HCT116 (cell line): ENCODE measurements at regions not wholly inside any gene's neighbourhood (a gene's known extent, or its start where the extent isn't known, plus 50 kb on each side); places are given as distances from the start of the nearest gene placed in this dataset.

Experiments
- ATAC-seq: fragments of 200-7000 bp; cut with Tn5 transposase; 2 replicates; pipeline ENCODE4 v1.9.1; 2020; ENCODE audit warnings: mild to moderate bottlenecking, moderate library complexity
- BruUV-seq: library from RNA; stranded (reverse); fragments of 400-500 nt; replicated peaks from 2 replicates; lab custom pipeline; 2021; lab: Mats Ljungman, UMichigan
- CTCF ChIA-PET: fragments of 300-600 bp; sonication (Branson Sonifier 250); formaldehyde crosslinking; loops from one replicate; lab custom pipeline; 2021; ENCODE audit warnings: antibody characterized with exemption; lab: Charles Lee
- POLR2A ChIA-PET: fragments of 300-600, 350-600 bp; sonication (Branson Sonifier 250); formaldehyde crosslinking; loops from one replicate; lab custom pipeline; 2021; ENCODE audit warnings: antibody characterized with exemption; lab: Charles Lee
- RAD21 ChIA-PET, 2 experiments: fragments of 300-600 bp; sonication (Branson Sonifier 250); formaldehyde crosslinking; loops; one replicate each; lab custom pipeline; 2023; ENCODE audit warnings: low total read pairs in 2 of 2; ENCODE audit not compliant: uncharacterized antibody in 2 of 2, unreplicated experiment in 2 of 2, low non-redundant PET in 1 of 2; lab: Charles Lee
- DNase-seq: peaks from one replicate; pipeline ENCODE4 v3.0.0-alpha.2; 2010; ENCODE audit warnings: low read depth, low spot score
- H2AFZ ChIP-seq: fragments of 200-600 bp; shearing (Covaris generic), sonication (generic); 2 replicates; pipeline ENCODE4 v1.6.1; 2017; ENCODE audit warnings: low read depth, mixed run types, mixed read lengths, antibody characterized with exemption, low read length; ENCODE audit not compliant: poor library complexity, severe bottlenecking
- H3K27ac ChIP-seq: 2 replicates; pipeline ENCODE4 v1.5.1; 2012; ENCODE audit warnings: low read depth, low read length
- H3K27me3 ChIP-seq: fragments of 200-600 bp; sonication (generic); 2 replicates; pipeline ENCODE4 v1.6.1; 2016; ENCODE audit warnings: mixed run types, low read length, mixed read lengths; ENCODE audit not compliant: insufficient read depth
- H3K36me3 ChIP-seq, 2 experiments: fragments of 200-500 bp in 1 of 2; fragments of 200-600 bp in 1 of 2; sonication (Bioruptor generic) in 1 of 2; sonication (generic) in 1 of 2; 2 replicates each; pipeline versions ENCODE4 v1.5.1 to v1.6.1; 2014 to 2016; ENCODE audit warnings: low read length in 2 of 2, inconsistent platforms in 1 of 2, mixed read lengths in 1 of 2, mixed run types in 1 of 2; ENCODE audit not compliant: insufficient read depth in 2 of 2, control insufficient read depth in 1 of 2
- H3K4me1 ChIP-seq, 2 experiments: fragments of 200-600 bp in 1 of 2; sonication (generic) in 1 of 2; 2 replicates each; pipeline versions ENCODE4 v1.5.1 to v1.6.1; 2012 to 2017; ENCODE audit warnings: low read length in 2 of 2, inconsistent platforms in 1 of 2, mild to moderate bottlenecking in 1 of 2, mixed read lengths in 1 of 2, mixed run types in 1 of 2, moderate library complexity in 1 of 2; ENCODE audit not compliant: insufficient read depth in 2 of 2, control insufficient read depth in 1 of 2
- H3K4me2 ChIP-seq: fragments of 200-600 bp; sonication (generic); 2 replicates; pipeline ENCODE4 v1.6.1; 2017; ENCODE audit warnings: mixed run types, low read length, mixed read lengths
- H3K4me3 ChIP-seq, 2 experiments: fragments of 200-600 bp in 1 of 2; sonication (generic) in 1 of 2; replicated peaks in 1 of 2; 2 replicates each; pipeline ENCODE4 v1.5.1; 2011 to 2016; ENCODE audit warnings: low read length in 2 of 2, control low read depth in 1 of 2, low read depth in 1 of 2, mild to moderate bottlenecking in 1 of 2, mixed read lengths in 1 of 2, mixed run types in 1 of 2
- H3K79me2 ChIP-seq: fragments of 200-600 bp; sonication (generic); 2 replicates; pipeline ENCODE4 v1.6.1; 2017; ENCODE audit warnings: mild to moderate bottlenecking, mixed run types, low read length, moderate library complexity, mixed read lengths; ENCODE audit not compliant: insufficient read depth
- H3K9ac ChIP-seq: fragments of 200-600 bp; sonication (generic); 2 replicates; pipeline ENCODE4 v1.6.1; 2016; ENCODE audit warnings: low read length, mixed read lengths
- H3K9me2 ChIP-seq: fragments of 200-600 bp; sonication (generic), shearing (Covaris generic); 2 replicates; pipeline ENCODE4 v1.6.1; 2017; ENCODE audit warnings: mixed run types, mild to moderate bottlenecking, moderate library complexity; ENCODE audit not compliant: insufficient read depth
- H3K9me3 ChIP-seq, 2 experiments: fragments of 200-500 bp in 1 of 2; fragments of 200-600 bp in 1 of 2; sonication (Bioruptor generic) in 1 of 2; sonication (generic) in 1 of 2; 2 replicates each; pipeline ENCODE4 v1.6.1; 2014 to 2017; ENCODE audit warnings: low read length in 2 of 2, mixed read lengths in 2 of 2, inconsistent platforms in 1 of 2, low read depth in 1 of 2, mild to moderate bottlenecking in 1 of 2, mixed run types in 1 of 2, moderate library complexity in 1 of 2; ENCODE audit not compliant: control insufficient read depth in 1 of 2, insufficient read depth in 1 of 2
- H4K20me1 ChIP-seq: fragments of 200-600 bp; sonication (generic), shearing (Covaris generic); 2 replicates; pipeline ENCODE4 v1.6.1; 2017; ENCODE audit warnings: mixed run types, mild to moderate bottlenecking, moderate library complexity; ENCODE audit not compliant: insufficient read depth
- CBX3 ChIP-seq: IDR thresholded peaks from 2 replicates; pipeline ENCODE4 v1.6.1; 2012; ENCODE audit warnings: low read depth
- CEBPB ChIP-seq: IDR thresholded peaks from 2 replicates; pipeline ENCODE4 v1.6.1; 2012; ENCODE audit warnings: low read depth
- EGR1 ChIP-seq: IDR thresholded peaks from 2 replicates; pipeline ENCODE4 v1.6.1; 2012; ENCODE audit warnings: low read depth
- ELF1 ChIP-seq: IDR thresholded peaks from 2 replicates; pipeline ENCODE4 v1.6.1; 2012; ENCODE audit warnings: low read depth, borderline replicate concordance
- EZH2 ChIP-seq: fragments of 200-600 bp; sonication (generic); IDR thresholded peaks from 2 replicates; pipeline ENCODE4 v1.6.1; 2017; ENCODE audit warnings: antibody characterized with exemption, mixed run types
- JUND ChIP-seq: IDR thresholded peaks from 2 replicates; pipeline ENCODE4 v1.6.1; 2012
- POLR2A ChIP-seq: IDR thresholded peaks from 2 replicates; pipeline ENCODE4 v1.7.0; 2011; ENCODE audit warnings: borderline replicate concordance; ENCODE audit not compliant: insufficient read depth, insufficient read length; ENCODE audit errors: extremely low read depth
- POLR2AphosphoS5 ChIP-seq: IDR thresholded peaks from 2 replicates; pipeline ENCODE4 v1.6.1; 2011; ENCODE audit warnings: mild to moderate bottlenecking, low read depth, low read length, moderate library complexity
- RAD21 ChIP-seq: IDR thresholded peaks from 2 replicates; pipeline ENCODE4 v1.6.1; 2012; ENCODE audit warnings: low read depth, mild to moderate bottlenecking
- SIN3A ChIP-seq: IDR thresholded peaks from 2 replicates; pipeline ENCODE4 v1.6.1; 2012; ENCODE audit warnings: low read depth
- SP1 ChIP-seq: IDR thresholded peaks from 2 replicates; pipeline ENCODE4 v1.6.1; 2012; ENCODE audit warnings: low read depth
- TCF7L2 ChIP-seq: IDR thresholded peaks from 2 replicates; pipeline ENCODE4 v1.7.0; 2011; ENCODE audit warnings: borderline replicate concordance, inconsistent platforms; ENCODE audit not compliant: insufficient read depth, insufficient read length; ENCODE audit errors: extremely low read depth
- YY1 ChIP-seq: IDR thresholded peaks from 2 replicates; pipeline ENCODE4 v1.6.1; 2011; ENCODE audit warnings: low read length, low read depth, moderate library complexity, mild to moderate bottlenecking; ENCODE audit not compliant: insufficient replicate concordance; ENCODE audit errors: extremely low read depth
- ZBTB33 ChIP-seq: IDR thresholded peaks from 2 replicates; pipeline ENCODE4 v1.6.1; 2011; ENCODE audit warnings: mild to moderate bottlenecking, low read length, moderate library complexity; ENCODE audit not compliant: insufficient replicate concordance; ENCODE audit errors: extremely low read depth
- ZFX ChIP-seq: fragments of 450-650 bp; IDR thresholded peaks from 2 replicates; pipeline ENCODE4 v1.6.1; 2017
- intact Hi-C: fragments of 100-400 bp; cut with micrococcal nuclease; formaldehyde crosslinking; loops from 2 replicates; pipeline ENCODE4 v1.10.0; 2022

GRCh38 chr3:117084277-117084676, 374.7 kb downstream of the TUSC7 start:
- Histone ChIP-seq H3K9me3 (0 out of 4 replicates have a peak, but pooled peaks cover 0 to 3% of the 10 kb centered on the region in 2 experiments), H3K9ac (no peak overlapping the region), H3K27ac (no peak overlapping the region), H3K36me3 (no peaks in the 10 kb centered on the region), H3K4me3 (no peak overlapping the region), H3K27me3 (no peaks in the 10 kb centered on the region), H3K4me1 (no peaks in the 10 kb centered on the region), H3K4me2 (no peak overlapping the region), H3K79me2 (no peaks in the 10 kb centered on the region), H2AFZ (no peak overlapping the region), H4K20me1 (no peaks in the 10 kb centered on the region), H3K9me2 (no peaks in the 10 kb centered on the region)
- no peak for TF ChIP-seq EZH2
- TF ChIP-seq ZFX = no peak
- no peak for TF ChIP-seq TCF7L2
- no peak for TF ChIP-seq ZBTB33
- TF ChIP-seq JUND = no peak
- TF ChIP-seq YY1 = no peak
- TF ChIP-seq POLR2A = no peak
- TF ChIP-seq POLR2AphosphoS5 = no peak
- TF ChIP-seq CBX3 = no peak
- no peak for TF ChIP-seq SIN3A
- no peak for TF ChIP-seq CEBPB
- no peak for TF ChIP-seq RAD21
- no peak for TF ChIP-seq ELF1
- TF ChIP-seq SP1 = no peak
- TF ChIP-seq EGR1 = no peak
- ChIA-PET POLR2A (no interaction called here), CTCF (no interaction called here), RAD21 (no interaction called here)
- DNase-seq = no peak
- intact Hi-C loops = no loop called here
- no TSS peak for BruUV-seq
- ATAC-seq = no peak
